ENCODE measurements at regions not wholly inside any gene's neighbourhood (a gene's known extent, or its start where the extent isn't known, plus 50 kb on each side); places are given as distances from the start of the nearest gene placed in this dataset.
"Not testable (repeated sequence)": the region's sequence is repeated elsewhere in the genome, so short reads cannot be mapped to it uniquely, and the experiment has no call there.

DNA sequence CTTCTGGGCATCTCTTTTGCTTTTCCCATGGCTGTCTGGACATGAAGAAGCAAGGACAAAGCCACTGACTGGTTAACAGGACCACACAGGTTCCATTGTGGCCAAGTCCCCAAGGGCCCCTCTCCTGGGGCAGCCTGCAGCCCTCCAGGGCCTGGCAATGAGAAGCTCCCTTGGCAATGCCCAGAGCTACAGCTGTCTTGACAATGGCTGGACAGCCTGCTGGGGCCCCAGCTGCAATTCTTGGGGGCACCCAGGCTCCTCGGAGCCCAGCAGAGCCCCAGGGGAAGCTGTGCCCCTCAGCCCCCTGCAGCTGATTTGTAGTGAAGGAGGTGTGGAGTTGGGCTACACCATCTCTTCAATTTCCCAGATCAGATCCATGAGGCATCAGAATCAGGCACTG is 384.9 kb upstream of the PODXL start:
- Histone ChIP-seq H3K4me2 (no peak overlapping the region), H3K9me3 (peaks cover 6% of the 10 kb centered on the region; the same call in 1 of the 2 replicates), H3K36me3 (no peaks in the 10 kb centered on the region), H3K4me1 (peaks cover 12% of the 10 kb centered on the region), H3K27me3 (no peaks in the 10 kb centered on the region), H3K27ac (no peak overlapping the region), H4K20me1 (no peaks in the 10 kb centered on the region), H3K9ac (no peak overlapping the region), H3K4me3 (no peak overlapping the region)
- no peak for TF ChIP-seq Cebpa-rat (IDR thresholded peaks at IDR 0.05)

DNA sequence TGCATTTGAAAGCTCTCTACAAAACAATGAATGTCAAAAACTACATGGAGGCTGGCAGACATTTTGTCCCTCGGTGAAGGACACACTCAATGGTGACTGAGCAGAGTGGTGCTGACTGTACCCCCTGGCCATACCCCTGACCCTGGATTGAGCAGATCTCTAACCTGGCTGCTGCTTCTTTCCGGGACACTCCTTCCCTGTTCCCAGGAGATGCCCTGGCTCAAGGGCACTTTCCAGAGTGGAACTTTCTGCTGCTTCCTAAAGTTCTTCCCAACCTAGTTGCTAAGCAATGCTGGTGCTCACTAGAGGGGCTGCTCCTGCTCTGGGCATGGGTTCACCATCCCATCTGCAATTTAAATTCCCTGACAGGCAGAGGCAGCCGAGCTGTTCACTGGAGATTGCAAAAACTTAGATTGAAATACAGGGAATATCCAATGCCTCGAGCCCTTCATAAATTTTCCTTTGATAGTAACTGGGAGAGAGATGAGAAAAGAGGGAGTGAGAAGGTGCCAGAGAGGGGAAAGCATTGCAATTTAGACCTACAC is 384.3 kb upstream of the PODXL start:
- H3K36me3 ChIP-seq, result no peaks in the 10 kb centered on the region
- H4K20me1 ChIP-seq, result no peaks in the 10 kb centered on the region
- peaks cover 6% of the 10 kb centered on the region for H3K4me1 ChIP-seq
- no peak overlapping the region for H3K27ac ChIP-seq
- no peaks in the 10 kb centered on the region for H3K27me3 ChIP-seq
- TF ChIP-seq Cebpa-rat (IDR thresholded peaks at IDR 0.05), result no peak
- no peak overlapping the region for H3K4me3 ChIP-seq
- H3K9me3 ChIP-seq, result peaks cover 6% of the 10 kb centered on the region; the same call in 1 of the 2 replicates
- H3K4me2 ChIP-seq, result no peak overlapping the region
- no peak overlapping the region for H3K9ac ChIP-seq

DNA sequence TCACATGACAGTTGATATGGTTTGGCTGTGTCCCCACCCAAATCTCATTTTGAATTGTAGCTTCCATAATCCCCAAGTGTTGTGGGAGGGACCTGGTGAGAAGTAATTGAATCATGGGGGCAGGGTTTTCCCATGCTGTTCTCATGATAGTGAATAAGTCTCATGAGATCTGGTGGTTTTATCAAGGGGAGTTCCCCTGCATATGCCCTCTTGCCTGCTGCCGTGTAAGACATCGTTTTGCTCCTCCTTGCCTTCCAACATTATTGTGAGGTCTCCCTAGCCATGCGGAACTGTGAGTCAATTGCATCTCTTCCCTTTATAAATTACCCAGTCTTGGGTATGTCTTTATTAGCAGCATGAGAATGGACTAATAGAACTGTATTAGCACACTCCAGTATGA is 382.4 kb upstream of the PODXL start:
- H3K36me3 ChIP-seq, H3K27me3 ChIP-seq, H3K9ac ChIP-seq, H3K4me3 ChIP-seq, H3K9me3 ChIP-seq, H3K4me1 ChIP-seq, H3K27ac ChIP-seq, H3K4me2 ChIP-seq, H4K20me1 ChIP-seq: not testable (repeated sequence)

DNA sequence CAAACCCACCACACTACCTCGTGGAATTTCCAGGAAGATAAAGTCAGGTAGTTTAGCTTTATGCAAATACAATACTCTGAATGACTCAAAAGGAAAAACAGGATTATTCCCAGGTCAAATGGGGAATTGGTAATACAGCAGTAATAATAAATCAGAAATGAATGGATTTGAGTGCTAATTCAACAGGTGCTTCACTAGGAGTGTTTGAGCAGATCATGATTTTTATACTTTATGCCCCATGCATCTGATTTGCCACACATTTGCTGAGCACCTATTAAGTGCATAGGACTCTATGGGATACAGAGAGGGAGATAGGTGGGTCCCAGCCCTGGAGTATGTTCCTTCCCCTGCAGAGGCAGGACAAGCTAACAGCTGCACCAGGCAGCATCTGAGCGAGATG is 381.4 kb upstream of the PODXL start:
- Histone ChIP-seq H3K9ac (no peak overlapping the region), H4K20me1 (no peaks in the 10 kb centered on the region), H3K9me3 (peaks cover 6% of the 10 kb centered on the region; the same call in 1 of the 2 replicates), H3K4me2 (no peak overlapping the region), H3K36me3 (no peaks in the 10 kb centered on the region), H3K4me1 (no peaks in the 10 kb centered on the region), H3K4me3 (no peak overlapping the region), H3K27ac (no peak overlapping the region), H3K27me3 (no peaks in the 10 kb centered on the region)
- TF ChIP-seq Cebpa-rat (IDR thresholded peaks at IDR 0.05), result no peak

DNA sequence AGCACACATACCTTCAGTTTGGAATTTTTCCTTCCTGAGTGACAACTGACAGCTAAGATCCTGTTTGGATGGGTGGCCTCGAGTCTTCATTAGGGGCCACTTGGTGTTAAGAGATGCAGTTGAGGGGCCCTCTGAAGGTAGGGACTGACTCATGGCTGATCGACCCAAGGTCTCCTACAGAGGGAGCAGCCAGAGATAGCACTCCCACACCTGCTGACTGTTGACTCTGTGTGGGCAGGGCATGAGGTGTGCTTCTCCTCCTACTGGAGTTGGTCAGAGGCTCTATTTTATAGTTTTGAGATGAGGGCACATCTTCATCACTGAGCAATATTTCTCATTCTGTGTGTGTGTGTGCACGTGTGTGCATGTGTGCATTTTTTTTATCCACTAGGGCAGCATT is 378.8 kb upstream of the PODXL start:
- Histone ChIP-seq H3K36me3 (no peaks in the 10 kb centered on the region), H3K27ac (no peak overlapping the region), H4K20me1 (no peaks in the 10 kb centered on the region), H3K27me3 (no peaks in the 10 kb centered on the region), H3K4me3 (no peak overlapping the region), H3K4me1 (no peaks in the 10 kb centered on the region), H3K4me2 (no peak overlapping the region), H3K9ac (no peak overlapping the region), H3K9me3 (no peaks in the 10 kb centered on the region)
- no peak for TF ChIP-seq Cebpa-rat (IDR thresholded peaks at IDR 0.05)

DNA sequence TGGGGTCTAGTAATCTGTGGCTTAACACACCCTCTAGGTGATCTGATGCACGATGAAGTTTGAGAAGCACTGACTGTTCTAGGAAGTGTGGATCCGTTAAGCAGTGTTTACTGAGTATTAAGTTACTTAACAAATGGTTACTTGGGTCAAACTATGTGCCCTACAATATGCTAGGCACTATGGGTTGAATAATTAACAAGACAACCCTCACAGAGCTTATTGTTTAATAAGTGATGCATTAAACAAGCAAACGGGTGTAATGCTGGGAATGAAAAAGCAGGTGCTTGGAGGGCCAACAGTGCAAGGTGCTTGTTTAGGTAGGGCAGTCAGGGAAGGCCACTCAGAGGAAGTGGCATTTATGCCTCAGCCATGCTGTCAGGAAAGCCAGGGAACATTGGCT is 378.0 kb upstream of the PODXL start:
- Histone ChIP-seq H3K4me3 (no peak overlapping the region), H3K4me1 (no peaks in the 10 kb centered on the region), H3K4me2 (no peak overlapping the region), H3K27me3 (no peaks in the 10 kb centered on the region), H3K9ac (no peak overlapping the region), H3K27ac (no peak overlapping the region), H3K36me3 (no peaks in the 10 kb centered on the region), H4K20me1 (no peaks in the 10 kb centered on the region), H3K9me3 (no peaks in the 10 kb centered on the region)
- TF ChIP-seq Cebpa-rat (IDR thresholded peaks at IDR 0.05), result no peak

DNA sequence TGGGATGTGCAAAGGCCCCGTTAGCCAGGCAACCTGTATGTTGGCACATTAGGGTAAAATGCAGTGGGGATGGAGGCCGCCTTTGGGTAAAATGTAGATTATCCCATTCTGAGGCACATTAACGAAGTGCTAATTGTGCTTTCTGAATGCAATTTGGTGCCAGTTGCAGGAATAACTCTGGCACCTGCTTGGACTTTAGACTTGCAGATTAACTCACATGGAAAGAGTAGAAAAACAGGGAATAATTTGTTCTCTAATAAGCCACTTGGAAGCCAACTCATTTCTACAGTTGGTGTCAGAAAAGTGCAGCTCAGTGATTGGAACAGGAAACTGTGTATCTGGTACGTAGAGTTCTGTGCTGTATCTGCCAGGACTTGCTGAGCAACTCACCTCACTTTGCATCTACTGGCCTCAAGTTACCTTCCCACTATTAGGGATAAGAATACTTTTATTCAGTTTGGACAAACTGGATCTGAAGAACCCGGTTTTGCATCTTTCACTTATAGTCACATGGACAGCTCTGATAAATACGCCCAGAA is 377.4 kb upstream of the PODXL start:
- no peaks in the 10 kb centered on the region for H3K4me1 ChIP-seq
- H3K27me3 ChIP-seq, result no peaks in the 10 kb centered on the region
- H4K20me1 ChIP-seq, result no peaks in the 10 kb centered on the region
- H3K4me3 ChIP-seq, result no peak overlapping the region
- no peak overlapping the region for H3K4me2 ChIP-seq
- H3K36me3 ChIP-seq, result no peaks in the 10 kb centered on the region
- H3K9ac ChIP-seq, result no peak overlapping the region
- no peaks in the 10 kb centered on the region for H3K9me3 ChIP-seq
- H3K27ac ChIP-seq, result no peak overlapping the region
- no peak for TF ChIP-seq Cebpa-rat (IDR thresholded peaks at IDR 0.05)

DNA sequence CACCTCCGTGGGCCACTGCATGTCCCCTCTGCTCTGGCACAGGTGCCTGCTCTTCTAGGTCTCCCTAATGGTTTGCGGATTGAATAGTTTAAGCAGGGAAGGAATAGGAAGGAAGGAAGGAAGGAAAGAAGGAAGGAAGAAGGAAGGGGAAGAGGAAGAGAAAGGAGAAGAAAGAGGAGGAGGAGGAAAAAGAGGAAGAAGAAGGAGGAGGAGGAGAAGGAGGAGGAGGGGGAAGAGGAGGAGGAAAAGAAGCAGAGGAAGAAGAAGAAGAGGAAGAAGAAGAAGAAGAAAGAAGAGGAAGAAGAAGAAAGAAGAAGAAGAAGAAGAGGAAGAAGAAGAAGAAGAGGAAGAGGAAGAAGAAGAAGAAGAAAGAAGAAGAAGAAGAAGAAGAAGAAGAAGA is 376.8 kb upstream of the PODXL start:
- H3K9me3 ChIP-seq, H3K27me3 ChIP-seq, H3K27ac ChIP-seq, H3K4me3 ChIP-seq, H3K9ac ChIP-seq, H3K4me2 ChIP-seq, H4K20me1 ChIP-seq, H3K4me1 ChIP-seq, H3K36me3 ChIP-seq: not testable (repeated sequence)

DNA sequence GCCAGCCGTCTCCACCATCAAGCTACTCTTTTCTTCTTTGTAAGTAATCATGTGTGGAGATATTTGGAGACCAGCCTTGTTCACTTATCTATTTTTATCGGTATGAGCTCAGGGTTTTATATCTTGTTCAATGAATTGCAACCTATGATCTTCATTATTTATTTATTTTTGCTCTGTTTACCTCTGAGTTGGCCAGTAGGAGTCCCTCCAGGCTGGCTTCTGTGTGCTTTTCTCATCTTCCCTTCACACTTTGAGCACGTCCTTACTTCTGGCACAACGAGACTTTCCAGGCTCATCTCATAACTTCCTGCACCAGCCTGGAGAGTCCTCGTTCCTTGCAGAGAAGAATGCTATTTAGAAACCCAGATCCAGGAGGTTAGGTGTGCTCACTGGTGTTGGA is 375.8 kb upstream of the PODXL start:
- no peak for TF ChIP-seq Cebpa-rat (IDR thresholded peaks at IDR 0.05)
- no peaks in the 10 kb centered on the region for H4K20me1 ChIP-seq
- H3K36me3 ChIP-seq, result no peaks in the 10 kb centered on the region
- no peak overlapping the region for H3K4me2 ChIP-seq
- no peak overlapping the region for H3K27ac ChIP-seq
- no peaks in the 10 kb centered on the region for H3K4me1 ChIP-seq
- H3K9me3 ChIP-seq, result no peaks in the 10 kb centered on the region
- no peak overlapping the region for H3K9ac ChIP-seq
- no peaks in the 10 kb centered on the region for H3K27me3 ChIP-seq
- no peak overlapping the region for H3K4me3 ChIP-seq

DNA sequence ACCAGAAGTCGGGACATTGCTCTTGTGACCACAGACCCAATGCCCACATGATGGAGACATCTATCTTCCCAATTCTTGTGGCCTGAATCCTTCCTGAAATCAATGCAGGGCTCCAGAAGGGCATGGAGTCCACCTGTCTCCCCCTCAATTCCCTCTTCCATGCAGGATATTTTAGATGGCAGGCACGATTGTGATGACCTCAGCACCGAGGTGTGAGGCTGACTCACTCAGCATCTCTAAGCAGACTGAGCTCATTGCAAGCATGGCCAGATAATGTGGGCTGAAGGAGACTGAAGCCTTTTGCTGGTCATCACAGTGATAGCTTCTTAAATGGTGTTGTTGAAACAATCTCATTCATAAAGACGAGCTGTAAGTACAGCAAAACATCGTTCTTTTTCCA is 374.9 kb upstream of the PODXL start:
- TF ChIP-seq Cebpa-rat (IDR thresholded peaks at IDR 0.05), result no peak
- no peak overlapping the region for H3K27ac ChIP-seq
- no peaks in the 10 kb centered on the region for H3K27me3 ChIP-seq

DNA sequence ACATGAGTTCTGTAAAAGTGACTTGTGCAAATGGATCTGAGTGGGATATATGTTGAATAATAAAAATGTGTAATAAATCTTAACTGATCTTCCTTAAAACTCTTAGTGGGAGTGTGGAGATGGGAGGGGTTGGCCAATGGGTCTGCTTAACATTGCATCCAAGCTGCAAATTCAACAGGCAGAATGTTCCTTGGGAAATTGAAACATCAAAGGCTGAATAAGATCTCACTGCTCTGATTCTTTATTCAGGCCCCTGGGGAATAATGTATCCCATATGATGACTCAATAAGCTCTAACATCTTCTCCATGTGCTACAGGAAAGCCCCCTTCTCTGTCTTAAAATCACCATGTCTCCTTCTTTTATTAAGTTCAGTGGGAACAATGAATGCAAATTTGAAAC is 373.2 kb upstream of the PODXL start:
- Histone ChIP-seq H3K9ac (no peak overlapping the region), H3K9me3 (no peaks in the 10 kb centered on the region), H3K4me1 (no peaks in the 10 kb centered on the region), H3K36me3 (no peaks in the 10 kb centered on the region), H3K27ac (no peak overlapping the region), H3K27me3 (no peaks in the 10 kb centered on the region), H3K4me2 (no peak overlapping the region), H3K4me3 (no peak overlapping the region), H4K20me1 (no peaks in the 10 kb centered on the region)
- TF ChIP-seq Cebpa-rat (IDR thresholded peaks at IDR 0.05), result no peak

More for the DNA sequence above, 374.9 kb upstream of the PODXL start:
- Histone ChIP-seq H3K4me1 (no peaks in the 10 kb centered on the region), H3K9me3 (no peaks in the 10 kb centered on the region), H3K9ac (no peak overlapping the region), H3K4me2 (no peak overlapping the region), H4K20me1 (no peaks in the 10 kb centered on the region), H3K4me3 (no peak overlapping the region), H3K36me3 (no peaks in the 10 kb centered on the region)

Data from BLaER1 (cell line).